ENCODE measurements at regions not wholly inside any gene's neighbourhood (a gene's known extent, or its start where the extent isn't known, plus 50 kb on each side); places are given as distances from the start of the nearest gene placed in this dataset.

- DNase-seq = no peak
- H3K27me3 ChIP-seq (ENCODE audit: control insufficient read depth, insufficient read depth, low read length) = no peaks in the 10 kb centered on the region
- H3K36me3 ChIP-seq (ENCODE audit: control insufficient read depth in 2 of 3, insufficient read depth in 3 of 3, low read length in 3 of 3) = no peaks in the 10 kb centered on the region
- no peaks in the 10 kb centered on the region for H3K9me3 ChIP-seq (ENCODE audit: control insufficient read depth in 2 of 3, insufficient read depth in 1 of 3, low read length in 3 of 3)
- H3K4me1 ChIP-seq (ENCODE audit: control insufficient read depth in 2 of 3, insufficient read depth in 2 of 3, low read depth in 1 of 3, low read length in 3 of 3) = no peaks in the 10 kb centered on the region
- H3K4me3 ChIP-seq (ENCODE audit: low read length in 3 of 3) = no peak overlapping the region
- no peak overlapping the region for H3K27ac ChIP-seq (ENCODE audit: low read depth in 2 of 2, low read length in 2 of 2)
- no peak for FAIRE-seq
- no peak for TF ChIP-seq CTCF (IDR thresholded peaks at IDR 0.05; ENCODE audit: borderline replicate concordance, extremely low read depth, insufficient read depth)
- H3K9ac ChIP-seq (ENCODE audit: low read length in 3 of 3) = no peak overlapping the region
- intact Hi-C loops (cut with DNase I) = no loop called here
These were observed 500.0 kb downstream of the PLPP3 start for GRCh38 chr1:56079391-56079790.

- FAIRE-seq (no peak), DNase-seq (no peak)
- Histone ChIP-seq H3K4me3 (ENCODE audit: low read length in 3 of 3) (no peak overlapping the region), H3K4me1 (ENCODE audit: control insufficient read depth in 2 of 3, insufficient read depth in 2 of 3, low read depth in 1 of 3, low read length in 3 of 3) (no peaks in the 10 kb centered on the region), H3K9ac (ENCODE audit: low read length in 3 of 3) (no peak overlapping the region), H3K36me3 (ENCODE audit: control insufficient read depth in 2 of 3, insufficient read depth in 3 of 3, low read length in 3 of 3) (no peaks in the 10 kb centered on the region), H3K9me3 (ENCODE audit: control insufficient read depth in 2 of 3, insufficient read depth in 1 of 3, low read length in 3 of 3) (no peaks in the 10 kb centered on the region), H3K27me3 (ENCODE audit: control insufficient read depth, insufficient read depth, low read length) (no peaks in the 10 kb centered on the region), H3K27ac (ENCODE audit: low read depth in 2 of 2, low read length in 2 of 2) (no peak overlapping the region)
- TF ChIP-seq CTCF (IDR thresholded peaks at IDR 0.05; ENCODE audit: borderline replicate concordance, extremely low read depth, insufficient read depth) = no peak
- intact Hi-C loops (cut with DNase I) = no loop called here
These were observed 502.2 kb downstream of the PLPP3 start for GRCh38 chr1:56077206-56077605.

GRCh38 chr1:56074007-56074651, 505.2 kb downstream of the PLPP3 start:
- peak in 4 of 5 donors; percentile 34 to 86 (median 66) for DNase-seq
- H3K27me3 ChIP-seq (ENCODE audit: control insufficient read depth, insufficient read depth, low read length) = no peaks in the 10 kb centered on the region
- TF ChIP-seq CTCF (IDR thresholded peaks at IDR 0.05; ENCODE audit: borderline replicate concordance, extremely low read depth, insufficient read depth) = no peak
- intact Hi-C loops (cut with DNase I) = no loop called here
- no peaks in the 10 kb centered on the region for H3K36me3 ChIP-seq (ENCODE audit: control insufficient read depth in 2 of 3, insufficient read depth in 3 of 3, low read length in 3 of 3)
- H3K9ac ChIP-seq (ENCODE audit: low read length in 3 of 3) = no peak overlapping the region
- no peak overlapping the region for H3K27ac ChIP-seq (ENCODE audit: low read depth in 2 of 2, low read length in 2 of 2)
- H3K4me1 ChIP-seq (ENCODE audit: control insufficient read depth in 2 of 3, insufficient read depth in 2 of 3, low read depth in 1 of 3, low read length in 3 of 3) = no peaks in the 10 kb centered on the region
- H3K9me3 ChIP-seq (ENCODE audit: control insufficient read depth in 2 of 3, insufficient read depth in 1 of 3, low read length in 3 of 3) = no peaks in the 10 kb centered on the region
- no peak overlapping the region for H3K4me3 ChIP-seq (ENCODE audit: low read length in 3 of 3)
- no peak for FAIRE-seq

- FAIRE-seq (no peak), DNase-seq (no peak)
- intact Hi-C loops (cut with DNase I) = no loop called here
- TF ChIP-seq CTCF (IDR thresholded peaks at IDR 0.05; ENCODE audit: borderline replicate concordance, extremely low read depth, insufficient read depth) = no peak
- H3K4me3 ChIP-seq (ENCODE audit: low read length in 3 of 3) = no peak overlapping the region
- no peaks in the 10 kb centered on the region for H3K4me1 ChIP-seq (ENCODE audit: control insufficient read depth in 2 of 3, insufficient read depth in 2 of 3, low read depth in 1 of 3, low read length in 3 of 3)
- no peak overlapping the region for H3K9ac ChIP-seq (ENCODE audit: low read length in 3 of 3)
- H3K36me3 ChIP-seq (ENCODE audit: control insufficient read depth in 2 of 3, insufficient read depth in 3 of 3, low read length in 3 of 3) = no peaks in the 10 kb centered on the region
- no peaks in the 10 kb centered on the region for H3K27me3 ChIP-seq (ENCODE audit: control insufficient read depth, insufficient read depth, low read length)
- no peak overlapping the region for H3K27ac ChIP-seq (ENCODE audit: low read depth in 2 of 2, low read length in 2 of 2)
- no peaks in the 10 kb centered on the region for H3K9me3 ChIP-seq (ENCODE audit: control insufficient read depth in 2 of 3, insufficient read depth in 1 of 3, low read length in 3 of 3)
These were observed 505.8 kb downstream of the PLPP3 start for GRCh38 chr1:56073614-56074006.

Data from kidney (tissue), 13 donors.